COLO829 (cell line): ENCODE measurements at regions not wholly inside any gene's neighbourhood (a gene's known extent, or its start where the extent isn't known, plus 50 kb on each side); places are given as distances from the start of the nearest gene placed in this dataset.

ENCODE experiments used
- DNase-seq: peaks from one replicate; pipeline ENCODE4 v3.0.0; 2012; ENCODE audit warnings: low spot score

DNA sequence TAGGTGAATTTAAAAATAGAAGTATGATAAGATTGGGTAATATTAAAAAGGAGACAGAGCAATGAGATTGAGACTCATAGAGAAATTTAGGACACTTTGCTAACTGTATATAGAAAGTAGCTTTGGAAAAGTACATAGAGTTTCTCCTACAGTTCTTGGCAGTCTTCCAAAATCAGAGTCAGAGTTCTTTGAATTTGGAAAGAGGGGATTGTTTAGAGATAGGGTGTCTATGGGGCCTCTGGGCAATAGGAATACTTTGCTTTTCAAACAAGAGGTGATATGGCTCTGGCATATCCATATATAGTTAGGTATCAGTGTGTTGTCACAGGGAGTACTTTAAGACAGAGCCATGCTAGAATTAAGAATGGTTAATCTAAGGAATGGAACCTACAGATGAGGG, 477.1 kb upstream of the KCNMB2 start:
- DNase-seq, result no peak

DNA sequence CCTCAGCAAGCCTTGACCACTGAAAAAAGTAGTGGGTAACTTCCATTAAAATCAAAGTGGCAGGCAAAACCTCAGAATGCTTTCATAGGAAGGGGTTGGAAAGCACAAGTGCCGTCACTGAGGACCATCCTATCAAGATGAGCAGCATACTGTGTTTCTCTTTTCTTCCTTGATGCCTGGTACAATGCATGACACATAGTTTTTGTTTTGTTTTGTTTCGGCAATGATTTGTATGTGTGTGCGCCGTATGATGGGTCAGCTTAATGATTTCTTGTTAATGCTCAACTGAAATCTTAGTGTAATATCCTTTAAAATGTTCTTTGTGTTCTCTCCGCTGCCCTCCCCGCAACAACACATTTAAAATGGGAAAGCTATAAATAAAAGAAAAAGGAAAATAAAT, 476.4 kb upstream of the KCNMB2 start:
- no peak for DNase-seq

DNA sequence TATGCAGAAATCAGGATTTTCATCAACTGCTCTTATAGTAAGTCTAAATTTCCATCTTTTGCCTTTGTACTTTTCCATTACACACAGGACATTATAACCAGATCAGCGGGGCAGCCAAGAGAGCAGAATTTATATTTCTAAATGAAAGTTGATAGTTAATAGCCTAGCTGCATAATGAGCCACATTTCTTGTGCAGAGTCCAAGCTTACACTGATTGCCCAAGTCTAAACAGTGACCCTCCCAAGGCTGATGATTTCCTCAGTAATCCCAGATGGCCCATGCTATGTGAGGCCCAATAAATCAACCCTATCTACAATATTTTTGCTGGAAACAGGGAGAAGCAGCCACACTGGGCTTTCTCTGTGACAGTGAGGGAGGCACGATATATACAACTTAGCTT, 475.8 kb upstream of the KCNMB2 start:
- DNase-seq, result no peak

DNA sequence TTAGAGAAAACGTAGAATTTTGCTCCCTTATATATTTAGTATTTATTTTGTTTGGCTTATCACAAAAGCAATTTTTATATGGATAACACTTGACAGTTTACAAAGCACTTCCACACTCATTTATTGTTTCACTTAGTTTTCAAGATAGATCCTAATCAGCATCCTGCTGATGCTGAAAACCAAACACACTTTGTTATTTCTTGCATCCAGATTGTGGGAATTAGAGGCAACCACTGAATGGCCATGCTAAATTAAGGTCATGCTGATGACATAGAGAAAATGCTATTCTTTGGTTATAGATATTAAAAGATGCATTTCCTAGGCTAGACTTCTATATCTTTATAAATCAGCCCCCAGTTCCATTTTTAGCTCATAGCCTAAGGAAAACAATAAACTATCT, 474.1 kb upstream of the KCNMB2 start:
- no peak for DNase-seq

DNA sequence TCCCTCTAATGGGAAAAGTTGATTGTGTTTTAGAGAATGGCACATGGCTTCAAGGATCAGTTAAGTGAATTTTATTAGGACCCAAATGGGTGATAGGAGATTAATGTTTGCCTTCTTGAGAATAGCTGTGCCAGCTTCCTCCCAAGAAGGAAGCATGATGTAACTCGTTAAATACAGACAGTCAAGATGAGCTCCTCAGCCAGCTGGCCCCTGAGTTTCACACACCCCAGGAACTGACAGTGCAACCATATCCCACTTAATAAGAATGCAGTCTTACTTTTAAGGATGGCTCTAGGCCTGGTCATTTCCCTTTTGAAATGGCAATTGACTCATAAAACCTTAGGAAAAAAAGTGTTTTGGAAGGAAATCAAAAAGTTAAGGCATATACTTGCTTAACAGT, 472.8 kb upstream of the KCNMB2 start:
- DNase-seq, result no peak

DNA sequence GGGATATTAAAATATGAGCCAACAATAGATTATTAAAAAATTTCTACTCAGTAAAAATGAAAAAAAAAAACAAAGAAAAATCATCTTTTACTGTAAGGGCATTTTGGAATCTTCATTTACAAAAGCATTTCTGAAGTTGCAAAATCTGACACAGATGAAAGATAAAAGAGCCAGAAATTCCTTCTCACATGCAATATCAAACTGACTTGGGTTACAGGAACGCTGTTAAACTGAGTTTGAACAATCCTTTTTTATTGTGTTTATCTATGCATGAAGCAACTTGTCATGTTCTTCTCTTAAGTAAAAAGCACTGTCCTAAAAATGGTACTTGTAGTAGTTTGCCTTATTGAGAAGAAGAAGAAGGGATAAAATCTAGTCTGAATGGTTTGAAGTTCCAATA, 468.5 kb upstream of the KCNMB2 start:
- DNase-seq, result no peak

DNA sequence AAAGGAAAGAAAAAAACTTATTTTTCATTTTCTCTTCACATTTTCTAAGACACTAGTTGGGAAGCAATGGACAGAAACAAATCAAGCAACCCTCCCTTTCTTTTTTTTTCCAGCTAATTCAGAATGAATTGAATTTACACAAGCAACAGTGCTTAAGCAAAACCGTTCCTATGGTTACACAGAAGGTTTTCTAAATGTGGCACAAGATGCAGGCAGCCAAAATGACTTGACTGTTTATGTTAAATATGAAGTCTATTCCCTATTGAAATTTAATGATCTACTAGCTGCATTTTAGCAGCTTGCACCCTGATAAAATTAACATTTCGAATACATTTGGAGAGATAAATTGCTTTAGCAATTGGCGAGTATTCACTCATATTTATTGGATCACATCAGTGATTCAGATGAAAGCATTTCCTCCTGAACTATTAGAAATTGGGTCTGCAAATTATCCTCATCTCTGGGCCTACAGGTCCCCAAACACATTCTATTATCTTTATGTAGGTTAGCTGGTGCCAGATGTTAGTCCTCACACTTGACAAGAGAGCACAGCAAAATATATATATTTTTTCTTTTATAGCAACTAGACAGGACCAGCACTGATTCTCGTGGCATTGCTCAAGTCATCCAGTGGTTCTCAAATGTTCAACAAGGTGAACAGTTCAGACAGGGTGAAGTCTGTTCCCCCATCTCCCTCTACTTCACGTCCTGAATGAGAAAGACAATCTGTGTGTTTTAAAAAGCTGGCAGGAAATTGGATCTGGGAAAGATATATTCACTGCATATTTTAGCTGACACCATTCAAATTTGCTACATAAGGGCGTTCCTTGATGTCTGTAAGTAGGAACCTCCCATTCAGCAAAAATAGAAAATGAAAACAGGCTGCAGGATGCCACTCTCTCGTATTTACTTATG, 463.6 kb upstream of the KCNMB2 start:
- DNase-seq, result no peak

DNA sequence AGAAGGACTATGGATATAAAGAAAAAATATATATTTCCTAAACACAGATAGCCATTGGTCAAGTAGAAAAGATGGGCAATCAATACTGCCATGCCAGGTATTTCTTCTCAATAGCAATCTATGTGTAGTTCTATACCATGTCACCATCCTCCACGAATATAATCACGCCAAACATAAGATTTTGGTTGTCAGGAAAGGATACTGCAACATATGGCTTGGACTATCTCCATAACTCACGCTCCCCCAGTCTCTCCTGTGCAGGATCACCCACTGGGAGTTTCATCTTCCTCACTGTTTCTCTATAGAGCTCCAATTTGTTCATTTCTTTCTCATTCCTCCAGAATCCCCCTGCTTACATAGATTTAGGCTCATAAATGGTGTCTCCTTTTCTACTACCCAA, 462.9 kb upstream of the KCNMB2 start:
- no peak for DNase-seq

DNA sequence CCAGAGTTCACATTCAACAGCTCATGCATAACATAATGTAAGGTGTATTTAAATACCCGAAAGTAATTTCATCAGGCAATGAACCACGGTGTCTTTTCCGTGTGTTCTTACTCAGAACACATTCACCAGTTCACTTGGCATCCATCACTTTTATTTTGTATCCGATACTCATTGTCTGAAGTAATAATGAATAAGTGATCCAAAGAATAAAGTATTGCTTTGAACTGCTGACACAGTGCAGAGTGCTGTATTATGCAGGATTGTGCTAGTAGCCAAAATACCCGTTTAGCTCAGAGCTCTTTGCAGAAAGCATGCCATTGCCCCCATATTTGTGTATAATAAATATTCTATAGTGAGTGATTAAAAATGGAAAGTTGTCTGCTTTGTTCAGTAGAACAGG, 460.9 kb upstream of the KCNMB2 start:
- DNase-seq, result no peak

DNA sequence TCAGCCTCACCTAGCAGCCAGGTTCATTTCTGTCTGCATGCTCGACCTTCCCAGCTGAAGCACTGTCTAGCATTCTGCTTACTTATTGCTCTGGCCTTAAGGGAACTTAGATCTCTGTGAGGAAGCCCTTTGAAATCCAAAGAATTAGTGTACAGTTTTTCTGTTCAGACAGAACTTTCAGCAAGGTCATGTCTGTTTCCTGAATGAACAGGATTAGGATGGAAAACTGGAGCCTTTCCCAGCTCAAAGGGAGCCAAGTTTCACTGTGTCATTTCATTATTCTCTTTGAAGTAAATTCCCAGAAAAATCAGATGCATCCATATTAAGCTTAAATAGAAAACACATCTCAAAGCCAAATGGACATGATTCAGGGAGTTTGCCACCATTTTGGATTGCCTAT, 457.3 kb upstream of the KCNMB2 start:
- no peak for DNase-seq

DNA sequence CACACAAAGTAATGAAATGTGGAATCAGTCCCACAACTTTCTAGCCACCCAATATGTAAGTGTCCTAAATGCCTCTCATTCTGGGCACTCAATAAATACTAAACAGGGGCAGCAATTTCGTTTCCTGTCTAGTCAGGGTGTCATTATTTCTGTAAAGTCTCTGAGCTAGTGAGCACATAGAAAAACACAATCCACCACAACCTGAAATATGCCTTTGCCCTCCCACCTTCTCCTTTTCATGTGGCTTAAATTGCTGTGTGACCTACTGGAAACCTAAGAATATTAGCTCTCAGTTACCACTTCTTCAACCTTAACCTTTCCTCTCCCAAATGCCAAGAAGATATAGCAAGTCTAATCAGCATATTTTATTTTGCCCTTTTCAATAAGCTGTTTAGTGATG, 456.3 kb upstream of the KCNMB2 start:
- no peak for DNase-seq

DNA sequence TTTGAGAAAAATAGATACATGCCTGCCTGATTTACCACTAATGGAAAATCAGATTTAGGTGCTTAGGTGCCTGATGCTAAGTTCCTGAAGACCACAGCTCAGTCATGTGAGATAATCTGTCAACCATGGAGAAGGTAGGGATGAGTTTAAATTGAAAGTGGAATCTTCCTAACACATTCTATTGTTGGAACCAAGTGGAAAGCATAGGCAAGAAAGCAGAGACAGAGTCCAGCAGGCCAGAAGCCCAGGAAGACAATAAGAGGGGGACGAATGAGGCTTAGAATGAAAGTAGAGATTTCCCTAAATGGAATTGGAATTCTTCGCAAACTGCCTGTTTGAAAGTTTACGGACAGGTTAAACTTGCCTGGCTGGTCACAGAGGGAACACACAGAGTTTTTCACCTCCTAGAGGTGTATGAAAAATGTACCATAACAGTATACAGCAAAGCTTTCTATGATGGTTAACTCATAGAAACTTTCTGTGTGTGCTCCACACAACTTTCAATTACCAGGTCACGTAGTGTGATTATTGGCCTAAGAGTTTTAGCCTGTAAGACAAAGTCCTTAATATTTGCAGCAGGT, 453.8 kb upstream of the KCNMB2 start:
- no peak for DNase-seq

DNA sequence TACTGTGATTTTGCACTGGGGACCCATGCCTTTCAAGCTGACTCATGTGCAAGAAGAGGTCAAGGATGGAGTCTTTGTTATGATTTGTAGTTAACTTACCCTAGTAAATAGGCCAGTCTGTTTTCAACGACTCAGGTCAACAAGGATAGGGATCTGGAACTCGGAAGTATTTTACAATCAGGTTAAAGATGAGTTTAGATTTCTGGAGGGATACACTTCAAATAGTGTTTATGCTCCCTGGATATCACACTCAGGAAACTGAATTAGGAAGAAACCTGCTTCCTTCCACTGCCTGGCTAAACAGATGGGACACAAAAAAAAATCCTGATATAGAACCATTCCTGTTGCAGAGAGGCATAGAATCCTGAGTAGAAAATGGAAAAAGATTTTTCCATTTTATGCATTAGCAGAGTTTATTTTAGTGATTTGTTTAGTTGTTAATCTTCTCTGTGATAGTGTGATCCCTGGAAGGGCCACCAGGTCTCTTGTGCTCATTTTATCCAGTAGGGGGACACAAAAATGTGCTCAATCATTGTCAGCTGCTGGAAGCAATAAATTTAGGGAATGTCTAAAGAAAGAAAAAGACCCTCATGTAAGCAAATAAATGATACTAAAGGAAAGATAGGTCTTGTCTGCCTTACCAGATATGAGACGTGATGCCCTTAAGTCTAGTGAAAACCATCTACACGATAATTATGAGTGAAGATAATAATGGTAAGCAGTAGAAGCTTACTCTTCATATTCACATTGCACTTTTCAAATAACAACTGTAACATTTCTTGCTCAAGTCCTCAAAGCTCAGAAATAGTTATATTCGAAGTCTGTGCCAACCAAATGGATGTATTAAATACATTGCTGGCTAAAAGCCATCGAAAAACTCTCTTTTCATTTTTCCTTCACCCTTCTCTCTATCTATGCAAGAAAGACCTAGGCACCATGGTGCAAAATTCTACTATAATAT, 452.1 kb upstream of the KCNMB2 start:
- peak; percentile 14 for DNase-seq

DNA sequence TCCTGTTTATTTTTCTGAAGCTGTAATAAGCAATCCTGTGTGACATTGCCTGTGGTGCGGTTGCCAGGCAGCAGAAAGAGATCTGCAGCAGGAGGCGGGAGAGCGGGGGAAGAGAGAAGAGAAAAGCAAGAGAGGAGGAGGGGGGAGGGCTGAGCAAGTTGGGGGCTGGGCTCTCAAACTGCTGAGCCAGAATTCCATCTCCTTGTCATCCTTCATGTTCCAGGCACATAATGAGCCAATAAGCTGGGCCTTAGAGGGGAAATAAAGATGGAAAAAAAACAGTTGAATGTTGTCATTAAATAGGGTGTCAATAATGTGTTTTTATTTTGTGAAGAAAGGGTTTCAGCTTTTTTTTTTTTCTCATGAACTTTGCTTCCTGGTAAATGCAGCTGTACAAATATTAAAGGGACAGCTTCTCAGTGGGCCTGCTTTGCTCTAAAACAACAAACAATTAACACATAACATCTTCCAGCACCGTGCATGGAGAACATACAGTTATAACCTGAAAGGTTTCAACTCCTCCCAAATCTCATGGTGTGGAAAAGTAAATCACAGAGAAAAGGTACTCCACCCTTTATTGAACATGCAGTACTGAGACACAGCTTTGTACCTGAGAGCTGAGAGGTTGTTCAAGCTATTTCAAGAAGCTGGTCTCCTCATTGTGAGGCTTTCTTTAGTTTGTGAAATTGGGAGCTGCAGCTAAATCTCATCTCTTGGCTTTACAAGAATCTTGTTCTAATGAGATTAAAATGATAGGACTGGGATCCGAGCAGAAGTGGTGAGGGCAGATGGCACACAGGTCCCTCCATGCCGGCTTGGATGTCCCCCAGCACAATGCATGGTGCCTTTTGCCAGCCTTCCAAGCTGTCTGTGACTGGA, 451.1 kb upstream of the KCNMB2 start:
- DNase-seq, result peak; percentile 25

DNA sequence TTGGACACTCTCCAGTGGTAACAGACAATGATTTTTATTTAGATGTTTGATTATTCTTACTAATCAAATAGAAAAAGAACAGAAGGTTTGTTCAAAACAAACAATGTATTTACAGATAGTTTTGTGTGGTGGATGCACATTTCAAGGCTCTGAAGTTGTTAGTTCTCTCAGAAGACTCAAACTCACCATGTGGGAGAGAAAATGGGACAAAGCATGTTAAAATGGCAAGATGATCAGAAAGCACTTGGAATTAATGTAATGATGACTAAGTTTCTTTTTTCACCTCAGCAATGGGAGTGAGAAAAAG, 450.5 kb upstream of the KCNMB2 start:
- no peak for DNase-seq

DNA sequence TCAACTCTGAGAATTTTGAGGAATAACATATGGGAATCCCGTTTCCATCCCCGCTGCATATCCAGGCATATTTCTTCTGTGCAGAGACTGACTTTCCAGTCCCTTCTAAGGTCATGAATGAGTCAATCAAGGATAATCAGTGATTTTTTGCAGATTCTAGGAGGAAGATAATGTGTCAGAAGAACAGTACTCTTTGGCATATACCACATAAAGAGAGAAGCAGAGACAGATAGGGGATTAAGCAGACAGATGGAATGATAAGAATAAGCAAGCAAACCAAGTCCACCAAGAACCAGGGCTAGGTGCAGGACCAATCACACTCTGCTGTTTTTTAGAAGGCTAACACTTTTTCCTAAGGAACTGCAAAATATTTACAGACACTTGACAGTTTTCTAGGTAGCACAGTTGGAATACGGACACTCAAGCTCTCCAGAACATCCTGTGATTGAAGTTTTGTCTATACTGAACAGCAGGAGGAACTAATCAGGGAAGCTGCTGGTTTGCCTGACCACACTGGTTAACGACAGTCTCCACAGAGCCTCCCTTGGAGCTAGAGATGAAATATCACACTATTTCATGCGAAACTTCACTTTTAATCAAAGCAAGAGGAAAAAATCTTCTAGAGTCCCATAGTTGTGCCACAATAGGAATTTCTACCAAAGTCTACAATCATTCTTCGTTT, 450.0 kb upstream of the KCNMB2 start:
- no peak for DNase-seq

DNA sequence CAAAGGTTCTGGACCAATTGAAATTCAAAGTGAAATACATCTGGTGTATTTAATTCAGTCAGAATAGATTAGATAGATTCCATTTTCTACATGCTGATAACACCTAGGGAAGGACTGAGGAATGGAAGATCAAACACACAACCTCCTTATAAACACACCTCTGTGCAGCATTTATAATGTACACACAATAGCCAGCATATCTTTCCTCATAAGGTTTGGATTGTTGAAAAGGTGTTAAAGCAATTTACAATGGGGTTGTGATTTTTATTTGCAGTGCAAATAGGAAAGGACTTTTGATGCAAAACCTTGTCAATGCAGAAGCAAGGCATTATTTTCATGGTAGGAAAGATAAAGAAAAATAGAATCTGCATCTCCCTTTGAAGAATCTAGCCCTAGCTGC, 448.9 kb upstream of the KCNMB2 start:
- no peak for DNase-seq

DNA sequence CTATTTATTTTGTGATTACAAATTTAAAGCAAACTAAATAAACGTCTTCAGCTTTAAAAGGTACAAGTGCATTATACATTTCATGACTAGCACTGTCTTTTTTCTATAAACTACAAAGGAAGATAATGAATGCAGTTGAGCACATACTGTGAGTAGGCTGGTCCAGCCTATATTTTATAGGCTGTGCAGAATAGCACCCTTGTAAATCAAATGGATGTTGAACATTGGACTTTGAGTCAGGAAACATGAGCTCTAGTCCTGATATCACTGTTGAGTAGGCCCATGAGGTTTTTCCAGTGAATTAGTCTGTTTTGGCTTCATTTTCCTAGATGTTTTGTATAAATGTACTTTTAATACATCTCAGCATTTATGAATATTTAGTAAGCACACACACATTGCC, 447.3 kb upstream of the KCNMB2 start:
- DNase-seq, result no peak

DNA sequence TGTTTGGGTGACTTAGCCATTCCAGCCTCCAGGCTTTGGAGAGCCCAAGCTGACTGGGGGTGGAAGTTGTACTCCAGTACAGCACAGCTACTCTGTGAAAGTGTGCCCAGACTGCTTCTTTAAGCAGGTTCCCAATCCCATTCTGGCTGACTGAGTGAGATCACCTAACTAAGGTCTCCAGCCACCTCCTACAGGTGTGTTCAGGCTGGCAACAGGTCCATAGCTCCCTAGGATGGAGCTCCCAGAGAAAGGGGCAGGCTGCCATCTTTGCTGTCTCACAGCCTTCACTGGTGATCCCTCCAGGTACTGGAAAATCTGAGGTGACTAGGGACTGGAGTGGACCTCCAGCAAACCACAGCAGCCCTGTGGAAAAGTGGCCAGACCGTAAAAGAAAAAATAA, 445.3 kb upstream of the KCNMB2 start:
- DNase-seq, result no peak

DNA sequence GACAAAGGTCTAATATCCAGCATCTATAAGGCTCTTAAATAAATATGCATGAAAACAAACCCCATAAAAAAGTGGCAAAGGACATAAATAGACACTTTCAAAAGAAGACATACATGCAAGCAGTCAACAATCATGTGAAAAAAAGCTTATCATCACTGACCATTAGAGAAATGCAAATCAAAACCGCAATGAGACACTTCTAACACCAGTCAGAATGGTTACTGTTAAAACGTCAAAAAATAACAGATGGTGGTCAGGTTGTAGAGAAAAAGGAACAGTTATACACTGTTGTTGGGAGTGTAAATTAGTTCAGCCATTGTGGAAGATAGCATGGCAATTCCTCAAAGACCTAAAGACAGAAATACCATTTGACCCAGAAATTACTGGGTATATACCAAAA, 440.7 kb upstream of the KCNMB2 start:
- no peak for DNase-seq

DNA sequence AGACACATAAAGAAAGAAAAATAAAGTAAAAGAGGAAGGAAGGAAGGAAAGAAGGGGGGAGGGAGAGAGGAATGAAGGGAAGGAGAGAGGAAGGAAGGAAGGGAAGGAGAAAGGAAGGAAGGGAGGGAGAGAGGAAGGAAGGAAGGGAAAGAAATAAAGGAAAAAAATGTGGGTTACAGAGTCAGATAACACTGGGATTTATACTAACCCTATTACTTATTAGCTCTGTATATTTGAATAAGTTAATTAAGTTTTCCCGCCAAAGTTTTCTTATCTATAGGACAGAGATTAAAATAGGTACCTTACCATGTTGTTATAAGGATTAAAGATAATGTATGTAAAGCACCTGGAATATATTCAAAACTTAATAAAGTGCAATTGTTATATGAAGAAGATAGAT, 439.3 kb upstream of the KCNMB2 start:
- no peak for DNase-seq
